Effector memory CD8-positive, alpha-beta T cell (primary cell): ENCODE measurements at regions not wholly inside any gene's neighbourhood (a gene's known extent, or its start where the extent isn't known, plus 50 kb on each side); places are given as distances from the start of the nearest gene placed in this dataset.

Experiments
- ATAC-seq: fragments of 150-1000 bp; cut with Tn5 transposase; replicated peaks from 2 replicates; pipeline ENCODE4 v1.10.0; 2021; ENCODE audit warnings: mild to moderate bottlenecking, moderate library complexity
- DNase-seq, 3 experiments: peaks; one replicate each; pipeline ENCODE4 v3.0.0; 2021
- H3K27ac Mint-ChIP-seq, 2 donors: one replicate each; pipeline ENCODE4 v1.8.0; 2022; ENCODE audit warnings: mild to moderate bottlenecking in 2 of 2, mixed read lengths in 2 of 2, moderate library complexity in 2 of 2
- H3K27me3 Mint-ChIP-seq, 2 donors: one replicate each; pipeline ENCODE4 v1.8.0; 2022; ENCODE audit warnings: mixed read lengths in 2 of 2
- H3K36me3 Mint-ChIP-seq: one replicate; pipeline ENCODE4 v1.8.0; 2022; ENCODE audit warnings: mild to moderate bottlenecking, moderate library complexity, mixed read lengths; ENCODE audit not compliant: insufficient read depth
- H3K4me1 Mint-ChIP-seq, 2 donors: one replicate each; pipeline ENCODE4 v1.8.0; 2022; ENCODE audit warnings: low read depth in 2 of 2, mixed read lengths in 2 of 2
- H3K4me3 Mint-ChIP-seq, 2 donors: one replicate each; pipeline ENCODE4 v1.8.0; 2022; ENCODE audit warnings: mild to moderate bottlenecking in 2 of 2, mixed read lengths in 2 of 2, moderate library complexity in 2 of 2
- H3K9me3 Mint-ChIP-seq, 2 donors: one replicate each; pipeline ENCODE4 v1.8.0; 2022; ENCODE audit warnings: mixed read lengths in 2 of 2

DNA sequence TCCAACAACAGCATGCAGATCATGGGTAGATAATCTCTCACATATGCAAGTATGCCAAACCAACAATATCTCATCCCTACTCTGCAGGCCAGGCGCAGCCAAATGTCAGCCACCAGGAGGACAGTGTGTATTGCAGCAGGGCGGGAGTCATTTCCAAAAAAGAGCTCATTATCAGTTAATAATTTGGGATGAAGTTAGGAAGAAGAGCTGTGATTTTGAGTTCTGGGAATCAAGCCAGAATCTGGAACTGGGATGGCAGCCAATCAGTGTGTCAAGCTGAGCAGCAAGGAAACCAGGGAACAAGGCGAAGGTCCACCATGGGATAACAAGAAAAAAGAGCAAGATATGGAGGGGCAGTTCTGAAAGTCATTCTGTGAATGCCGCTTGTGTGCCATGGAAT, 88.2 kb upstream of the CAMK2D start:
- no peak overlapping the region for H3K27ac Mint-ChIP-seq
- no peaks in the 10 kb centered on the region for H3K36me3 Mint-ChIP-seq
- peaks cover 15 to 16% of the 10 kb centered on the region in 2 donors for H3K27me3 Mint-ChIP-seq
- no peaks in the 10 kb centered on the region for H3K4me1 Mint-ChIP-seq
- no peaks in the 10 kb centered on the region for H3K9me3 Mint-ChIP-seq
- ATAC-seq (no peak), DNase-seq (no peak)
- H3K4me3 Mint-ChIP-seq = no peak overlapping the region

GRCh38 chr4:113847710-113848109, 86.2 kb upstream of the CAMK2D start:
- no peak overlapping the region for H3K4me3 Mint-ChIP-seq
- no peak overlapping the region for H3K27ac Mint-ChIP-seq
- H3K27me3 Mint-ChIP-seq = peaks cover 15 to 16% of the 10 kb centered on the region in 2 donors
- no peak for DNase-seq
- no peak for ATAC-seq
- no peaks in the 10 kb centered on the region for H3K36me3 Mint-ChIP-seq
- H3K4me1 Mint-ChIP-seq = no peaks in the 10 kb centered on the region
- no peaks in the 10 kb centered on the region for H3K9me3 Mint-ChIP-seq

GRCh38 chr4:113846433-113846832, 84.9 kb upstream of the CAMK2D start:
- Mint-ChIP-seq H3K36me3 (no peaks in the 10 kb centered on the region), H3K27me3 (peaks cover 15 to 16% of the 10 kb centered on the region in 2 donors), H3K4me3 (no peak overlapping the region), H3K4me1 (no peaks in the 10 kb centered on the region), H3K27ac (no peak overlapping the region), H3K9me3 (no peaks in the 10 kb centered on the region)
- DNase-seq (no peak), ATAC-seq (no peak)

DNA sequence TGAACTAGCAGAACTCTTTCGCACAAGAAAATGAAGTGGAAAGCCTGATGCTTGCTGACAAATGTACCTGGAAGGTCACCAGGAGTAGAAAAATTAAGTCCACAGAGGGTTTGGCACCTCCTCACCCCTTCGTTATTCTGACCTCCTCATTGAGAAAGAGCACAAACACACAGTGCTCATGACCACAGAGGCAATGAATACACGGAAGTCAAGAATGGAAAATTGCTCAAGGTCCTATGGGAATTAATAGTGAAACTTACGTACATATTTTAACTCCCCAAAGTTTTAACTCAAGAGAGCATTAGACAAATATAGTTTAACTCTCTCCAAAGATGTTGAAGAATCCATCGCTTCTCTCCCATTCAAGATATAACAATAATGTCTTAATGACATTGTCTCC, 83.6 kb upstream of the CAMK2D start:
- H3K4me3 Mint-ChIP-seq = no peak overlapping the region
- ATAC-seq (no peak), DNase-seq (no peak)
- H3K27ac Mint-ChIP-seq = no peak overlapping the region
- H3K9me3 Mint-ChIP-seq = no peaks in the 10 kb centered on the region
- peaks cover 11 to 13% of the 10 kb centered on the region in 2 donors for H3K27me3 Mint-ChIP-seq
- no peaks in the 10 kb centered on the region for H3K36me3 Mint-ChIP-seq
- no peaks in the 10 kb centered on the region for H3K4me1 Mint-ChIP-seq

- no peak overlapping the region for H3K27ac Mint-ChIP-seq
- no peaks in the 10 kb centered on the region for H3K4me1 Mint-ChIP-seq
- H3K27me3 Mint-ChIP-seq = peaks cover 5 to 15% of the 10 kb centered on the region in 2 donors
- DNase-seq = no peak
- no peaks in the 10 kb centered on the region for H3K9me3 Mint-ChIP-seq
- no peak for ATAC-seq
- no peak overlapping the region for H3K4me3 Mint-ChIP-seq
- no peaks in the 10 kb centered on the region for H3K36me3 Mint-ChIP-seq
Measured at GRCh38 chr4:113844369-113844768, 82.8 kb upstream of the CAMK2D start.

- no peaks in the 10 kb centered on the region for H3K36me3 Mint-ChIP-seq
- DNase-seq (no peak), ATAC-seq (no peak)
- no peaks in the 10 kb centered on the region for H3K4me1 Mint-ChIP-seq
- no peaks in the 10 kb centered on the region for H3K9me3 Mint-ChIP-seq
- no peak overlapping the region for H3K27ac Mint-ChIP-seq
- peaks cover 0 to 12% of the 10 kb centered on the region in 2 donors for H3K27me3 Mint-ChIP-seq
- H3K4me3 Mint-ChIP-seq = no peak overlapping the region
Measured at GRCh38 chr4:113840861-113841260, 79.3 kb upstream of the CAMK2D start.

DNA sequence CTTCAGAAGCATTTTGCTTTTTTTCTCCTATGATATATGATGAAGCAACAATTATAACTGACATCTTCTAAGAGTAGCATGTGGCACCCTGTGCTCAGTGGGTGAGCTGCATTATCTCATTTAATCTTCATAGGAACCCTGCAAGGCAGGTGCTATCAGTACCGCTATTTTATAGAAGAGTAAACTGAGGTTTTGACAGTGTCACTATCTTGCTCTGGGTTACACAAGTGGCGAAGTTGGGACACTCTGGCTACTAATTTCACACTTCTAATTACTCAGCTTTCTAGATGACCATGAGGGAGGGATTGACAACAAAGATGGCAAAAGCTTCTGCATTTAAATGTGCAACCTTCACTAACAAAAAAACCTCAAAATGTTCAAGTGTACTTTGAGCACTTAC, 76.9 kb upstream of the CAMK2D start:
- no peak for DNase-seq
- H3K4me1 Mint-ChIP-seq = no peaks in the 10 kb centered on the region
- ATAC-seq = no peak
- no peak overlapping the region for H3K27ac Mint-ChIP-seq
- H3K4me3 Mint-ChIP-seq = no peak overlapping the region
- no peaks in the 10 kb centered on the region for H3K9me3 Mint-ChIP-seq
- H3K27me3 Mint-ChIP-seq = peaks cover 6 to 13% of the 10 kb centered on the region in 2 donors
- H3K36me3 Mint-ChIP-seq = no peaks in the 10 kb centered on the region

DNA sequence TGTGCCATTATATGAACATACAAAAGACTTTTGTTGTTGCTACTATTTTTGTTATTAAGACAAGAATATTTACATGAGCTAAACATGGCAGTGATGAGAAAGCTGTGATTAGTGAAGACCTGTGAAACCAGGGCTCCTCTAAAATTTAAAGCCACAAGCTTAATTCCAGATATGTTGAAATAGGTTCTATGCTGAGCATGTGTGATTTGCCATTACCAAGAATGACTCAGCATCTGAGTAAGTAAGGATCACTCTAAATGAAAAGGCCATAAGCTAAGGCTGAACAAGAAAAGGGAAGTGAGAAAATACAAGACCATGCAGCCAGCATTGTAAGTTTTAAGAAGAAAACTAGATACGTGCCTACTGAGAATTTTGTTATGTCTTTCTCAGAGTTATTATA, 75.9 kb upstream of the CAMK2D start:
- no peak for ATAC-seq
- Mint-ChIP-seq H3K4me1 (no peaks in the 10 kb centered on the region), H3K36me3 (no peaks in the 10 kb centered on the region), H3K27me3 (peaks cover 6 to 13% of the 10 kb centered on the region in 2 donors), H3K9me3 (no peaks in the 10 kb centered on the region), H3K27ac (no peak overlapping the region), H3K4me3 (no peak overlapping the region)
- DNase-seq = no peak

- Mint-ChIP-seq H3K4me3 (no peak overlapping the region), H3K4me1 (no peaks in the 10 kb centered on the region), H3K27me3 (peaks cover 6 to 13% of the 10 kb centered on the region in 2 donors), H3K9me3 (no peaks in the 10 kb centered on the region), H3K27ac (no peak overlapping the region), H3K36me3 (no peaks in the 10 kb centered on the region)
- DNase-seq (no peak), ATAC-seq (no peak)
Measured at GRCh38 chr4:113835005-113835404, 73.5 kb upstream of the CAMK2D start.

- no peak for ATAC-seq
- H3K27ac Mint-ChIP-seq = no peak overlapping the region
- H3K4me1 Mint-ChIP-seq = no peaks in the 10 kb centered on the region
Measured at GRCh38 chr4:113834298-113834697, 72.8 kb upstream of the CAMK2D start.

GRCh38 chr4:113832803-113833202, 71.3 kb upstream of the CAMK2D start:
- no peaks in the 10 kb centered on the region for H3K36me3 Mint-ChIP-seq
- H3K27ac Mint-ChIP-seq = no peak overlapping the region
- no peak for ATAC-seq
- no peak overlapping the region for H3K4me3 Mint-ChIP-seq
- H3K9me3 Mint-ChIP-seq = no peaks in the 10 kb centered on the region
- H3K27me3 Mint-ChIP-seq = peaks cover 12 to 13% of the 10 kb centered on the region in 2 donors
- no peaks in the 10 kb centered on the region for H3K4me1 Mint-ChIP-seq
- DNase-seq = no peak

More at GRCh38 chr4:113834298-113834697, 72.8 kb upstream of the CAMK2D start:
- no peaks in the 10 kb centered on the region for H3K36me3 Mint-ChIP-seq
- no peak for DNase-seq
- no peak overlapping the region for H3K4me3 Mint-ChIP-seq
- no peaks in the 10 kb centered on the region for H3K9me3 Mint-ChIP-seq
- peaks cover 11 to 12% of the 10 kb centered on the region in 2 donors for H3K27me3 Mint-ChIP-seq

DNA sequence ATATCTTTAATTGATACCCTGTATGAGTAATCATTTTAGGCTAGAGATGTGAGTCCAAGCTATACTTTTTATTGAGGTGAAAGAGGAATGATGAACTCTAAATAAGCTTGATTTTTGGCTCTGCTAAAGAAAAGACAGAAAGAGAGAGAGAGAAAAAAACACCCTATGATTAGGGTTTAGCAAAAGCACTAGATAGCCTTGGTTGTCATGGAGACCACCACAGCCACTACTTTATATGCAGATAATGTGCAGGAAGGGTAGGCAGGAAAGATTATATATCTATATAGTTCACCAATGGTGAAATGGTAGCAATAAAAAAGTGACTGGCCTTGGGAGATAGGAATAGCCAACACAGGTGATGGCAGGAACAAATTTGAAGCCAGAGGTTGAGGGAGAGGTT, 69.9 kb upstream of the CAMK2D start:
- no peak for ATAC-seq
- peaks cover 12 to 13% of the 10 kb centered on the region in 2 donors for H3K27me3 Mint-ChIP-seq
- H3K36me3 Mint-ChIP-seq = no peaks in the 10 kb centered on the region
- H3K9me3 Mint-ChIP-seq = no peaks in the 10 kb centered on the region
- H3K4me1 Mint-ChIP-seq = no peaks in the 10 kb centered on the region
- no peak overlapping the region for H3K4me3 Mint-ChIP-seq
- no peak for DNase-seq
- H3K27ac Mint-ChIP-seq = no peak overlapping the region

DNA sequence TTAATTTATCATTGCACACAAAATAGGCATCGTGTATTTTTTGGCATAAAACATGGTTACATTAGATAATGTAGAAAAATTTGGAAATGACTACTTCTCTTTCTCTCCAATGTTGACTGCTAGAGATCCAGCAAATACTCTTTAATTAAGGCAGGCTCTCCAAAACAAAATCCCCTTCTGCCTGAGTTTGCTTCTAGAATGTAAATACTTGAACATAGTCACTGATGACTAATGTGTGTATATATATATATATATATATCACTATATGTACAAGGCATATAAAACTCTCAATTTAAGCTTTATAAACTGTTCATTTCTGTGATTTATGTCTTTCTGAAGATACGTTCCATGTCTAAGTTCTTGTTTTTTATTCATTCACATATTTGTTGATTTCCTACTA, 67.2 kb upstream of the CAMK2D start:
- Mint-ChIP-seq H3K4me3 (no peak overlapping the region), H3K9me3 (no peaks in the 10 kb centered on the region), H3K36me3 (no peaks in the 10 kb centered on the region), H3K4me1 (peaks cover 5 to 6% of the 10 kb centered on the region in 2 donors), H3K27me3 (peaks cover 5 to 7% of the 10 kb centered on the region in 2 donors), H3K27ac (no peak overlapping the region)
- no peak for ATAC-seq
- no peak for DNase-seq

DNA sequence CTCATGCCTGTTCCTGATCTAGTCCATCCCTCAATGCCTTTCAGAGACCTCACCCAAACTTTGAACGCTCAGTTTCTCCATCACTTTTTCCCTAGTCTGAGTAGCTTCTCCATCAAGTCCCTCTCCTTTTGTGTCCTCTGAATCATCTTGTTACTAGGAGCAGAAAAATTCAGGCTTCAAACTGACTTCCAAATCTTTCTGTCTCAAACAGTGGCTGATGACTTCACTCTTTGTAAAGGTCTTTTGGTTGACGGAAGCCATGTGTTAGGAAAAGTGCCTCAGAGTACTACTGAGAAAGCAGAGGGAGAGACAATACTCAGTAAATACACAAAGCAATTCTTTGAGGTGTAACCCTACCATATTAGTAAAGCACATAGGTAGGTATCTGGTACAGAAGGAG, 65.7 kb upstream of the CAMK2D start:
- DNase-seq = no peak
- Mint-ChIP-seq H3K4me3 (no peak overlapping the region), H3K4me1 (peaks cover 5 to 6% of the 10 kb centered on the region in 2 donors), H3K27me3 (peaks cover 5 to 7% of the 10 kb centered on the region in 2 donors), H3K9me3 (no peaks in the 10 kb centered on the region), H3K36me3 (no peaks in the 10 kb centered on the region), H3K27ac (no peak overlapping the region)
- no peak for ATAC-seq

DNA sequence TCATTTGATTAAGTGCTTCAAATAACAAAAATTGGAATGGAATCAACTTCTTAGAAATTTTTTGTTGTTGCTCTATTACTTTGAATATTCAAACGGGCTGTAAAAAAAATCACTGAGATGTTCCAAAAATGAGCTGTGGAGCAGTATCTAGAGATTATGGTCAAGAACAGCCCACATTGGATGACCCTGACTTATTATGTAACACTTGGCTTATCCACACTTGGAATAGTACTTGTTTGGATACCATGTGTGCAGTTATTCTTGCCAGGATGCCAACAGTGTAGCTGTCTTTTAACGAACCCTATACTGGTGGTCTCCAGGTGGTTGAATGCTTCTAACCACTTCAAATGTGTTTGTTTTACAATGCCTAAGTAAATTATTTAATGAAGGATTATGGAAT, 64.9 kb upstream of the CAMK2D start:
- DNase-seq (no peak), ATAC-seq (no peak)
- Mint-ChIP-seq H3K4me3 (no peak overlapping the region), H3K27me3 (peaks cover 5 to 7% of the 10 kb centered on the region in 2 donors), H3K36me3 (no peaks in the 10 kb centered on the region), H3K9me3 (no peaks in the 10 kb centered on the region), H3K27ac (no peak overlapping the region), H3K4me1 (peaks cover 5 to 6% of the 10 kb centered on the region in 2 donors)
